WI38 (cell line): ENCODE measurements at regions not wholly inside any gene's neighbourhood (a gene's known extent, or its start where the extent isn't known, plus 50 kb on each side); places are given as distances from the start of the nearest gene placed in this dataset.
"Not testable (repeated sequence)": the region's sequence is repeated elsewhere in the genome, so short reads cannot be mapped to it uniquely, and the experiment has no call there.

ENCODE experiments used
- H3K4me3 ChIP-seq: 2 replicates; pipeline ENCODE4 v1.5.1; 2011; ENCODE audit warnings: low read depth, mild to moderate bottlenecking, control low read depth, low read length
- TF ChIP-seq, protein P1 (sequence below): IDR thresholded peaks from 2 replicates; pipeline ENCODE4 v1.5.1; 2012; ENCODE audit warnings: low read depth, mild to moderate bottlenecking, control low read depth, low read length

- TF ChIP-seq, protein P1, sequence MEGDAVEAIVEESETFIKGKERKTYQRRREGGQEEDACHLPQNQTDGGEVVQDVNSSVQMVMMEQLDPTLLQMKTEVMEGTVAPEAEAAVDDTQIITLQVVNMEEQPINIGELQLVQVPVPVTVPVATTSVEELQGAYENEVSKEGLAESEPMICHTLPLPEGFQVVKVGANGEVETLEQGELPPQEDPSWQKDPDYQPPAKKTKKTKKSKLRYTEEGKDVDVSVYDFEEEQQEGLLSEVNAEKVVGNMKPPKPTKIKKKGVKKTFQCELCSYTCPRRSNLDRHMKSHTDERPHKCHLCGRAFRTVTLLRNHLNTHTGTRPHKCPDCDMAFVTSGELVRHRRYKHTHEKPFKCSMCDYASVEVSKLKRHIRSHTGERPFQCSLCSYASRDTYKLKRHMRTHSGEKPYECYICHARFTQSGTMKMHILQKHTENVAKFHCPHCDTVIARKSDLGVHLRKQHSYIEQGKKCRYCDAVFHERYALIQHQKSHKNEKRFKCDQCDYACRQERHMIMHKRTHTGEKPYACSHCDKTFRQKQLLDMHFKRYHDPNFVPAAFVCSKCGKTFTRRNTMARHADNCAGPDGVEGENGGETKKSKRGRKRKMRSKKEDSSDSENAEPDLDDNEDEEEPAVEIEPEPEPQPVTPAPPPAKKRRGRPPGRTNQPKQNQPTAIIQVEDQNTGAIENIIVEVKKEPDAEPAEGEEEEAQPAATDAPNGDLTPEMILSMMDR, result no peak
- H3K4me3 ChIP-seq, result no peak overlapping the region
Observed at GRCh38 chr11:97557399-97557798, 1167.6 kb downstream of the JRKL start.

DNA sequence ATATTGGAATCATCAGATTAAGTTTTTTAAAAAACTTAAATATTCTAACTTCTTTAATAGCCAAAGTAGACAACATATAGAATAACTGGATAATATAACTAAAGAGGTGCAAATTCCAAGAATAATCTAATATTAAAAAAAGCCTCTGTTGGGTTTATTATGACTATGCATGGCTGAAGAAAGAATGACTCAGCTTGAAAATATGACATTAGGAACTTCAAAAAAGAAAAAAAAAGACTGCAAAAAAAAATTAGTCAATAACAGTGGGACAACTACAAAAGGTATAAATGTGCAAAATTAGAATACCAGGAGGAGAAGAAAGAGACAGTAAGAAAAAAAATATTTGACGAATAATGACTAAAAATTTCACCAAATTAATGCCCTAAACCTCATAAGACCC is 1178.0 kb downstream of the JRKL start:
- TF ChIP-seq, protein P1, result no peak
- no peak overlapping the region for H3K4me3 ChIP-seq

DNA sequence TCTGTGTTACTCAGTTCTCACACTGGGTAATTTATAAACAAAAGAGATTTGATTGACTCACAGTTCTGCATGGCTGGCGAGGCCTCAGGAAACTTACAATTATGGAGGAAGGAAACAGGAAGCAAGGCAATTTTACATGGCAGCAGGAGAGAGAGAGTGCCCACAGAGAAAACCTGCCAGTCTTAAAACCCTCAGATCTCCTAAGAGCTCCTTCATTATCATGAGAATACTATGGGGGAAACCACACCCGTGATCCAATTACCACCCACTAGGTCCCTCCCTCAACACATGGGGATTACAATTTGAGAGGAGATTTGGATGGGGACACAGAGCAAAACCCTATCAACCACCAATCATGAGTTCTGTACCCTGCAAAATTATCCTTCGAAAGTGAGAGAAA is 1180.8 kb downstream of the JRKL start:
- H3K4me3 ChIP-seq, result no peak overlapping the region
- TF ChIP-seq, protein P1, result no peak

GRCh38 chr11:97573771-97574170 is 1184.0 kb downstream of the JRKL start:
- H3K4me3 ChIP-seq, result not testable (repeated sequence)

GRCh38 chr11:97574976-97575665 is 1185.3 kb downstream of the JRKL start:
- H3K4me3 ChIP-seq, result no peak overlapping the region
- TF ChIP-seq, protein P1, result no peak

DNA sequence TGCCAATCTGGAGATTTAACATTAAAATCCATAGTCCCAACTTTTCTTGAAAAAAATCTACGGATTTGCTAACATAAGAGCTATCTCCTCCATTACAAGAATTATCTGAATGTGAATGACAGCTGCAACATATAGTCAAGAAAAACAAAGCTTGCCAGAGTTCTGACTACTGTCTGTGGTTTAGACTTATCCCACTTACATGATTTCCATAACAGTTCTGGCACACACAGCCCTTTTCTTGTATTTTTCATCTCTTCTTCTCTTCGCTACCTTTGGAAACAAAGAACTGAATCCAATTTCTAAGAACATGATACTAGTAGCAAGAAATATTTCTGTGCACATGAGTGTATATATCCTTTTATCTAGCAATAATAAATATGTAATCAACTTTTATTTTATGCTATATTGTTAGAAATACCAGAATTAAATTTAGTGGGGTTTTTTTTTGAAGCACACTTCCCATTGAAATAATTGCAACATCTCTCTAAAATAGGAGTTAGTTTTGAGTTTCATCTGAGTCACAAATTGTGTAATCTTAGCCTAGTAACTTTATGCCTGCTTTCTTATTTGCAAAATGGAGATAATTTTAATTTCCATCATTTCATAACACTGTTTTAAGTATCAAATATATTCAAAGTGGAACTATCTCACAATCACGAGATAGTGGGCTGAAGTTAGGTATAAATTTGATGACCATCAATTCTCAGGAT is 1217.6 kb downstream of the JRKL start:
- TF ChIP-seq, protein P1, result no peak
- no peak overlapping the region for H3K4me3 ChIP-seq

- H3K4me3 ChIP-seq, result no peak overlapping the region
- TF ChIP-seq, protein P1, result no peak
Observed at GRCh38 chr11:97610000-97610399, 1220.2 kb downstream of the JRKL start.
